ENCODE measurements at regions not wholly inside any gene's neighbourhood (a gene's known extent, or its start where the extent isn't known, plus 50 kb on each side); places are given as distances from the start of the nearest gene placed in this dataset.
"Not testable (repeated sequence)": the region's sequence is repeated elsewhere in the genome, so short reads cannot be mapped to it uniquely, and the experiment has no call there.

DNA sequence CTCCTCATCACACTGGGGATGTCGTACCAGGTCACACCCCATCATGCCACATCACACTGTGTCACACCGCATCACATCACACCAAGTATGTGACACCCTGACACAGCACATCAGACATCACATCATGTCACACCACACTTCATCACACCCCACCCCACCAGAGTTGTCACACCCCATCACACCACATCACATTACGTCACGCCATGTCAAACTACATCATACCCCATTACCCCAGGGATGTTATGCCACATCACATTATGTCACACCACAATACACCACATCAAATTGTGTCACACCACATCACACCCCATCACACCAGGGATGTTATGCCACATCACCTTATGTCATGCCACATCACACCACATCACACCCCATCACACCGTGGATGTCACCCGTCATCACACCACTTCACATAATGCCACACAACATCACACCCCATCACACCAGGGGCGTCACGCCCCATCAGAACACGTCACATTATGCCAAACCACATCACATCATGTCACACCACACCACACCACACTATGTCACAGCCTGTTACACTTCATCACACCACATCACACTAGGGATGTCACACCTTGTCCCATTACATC lies 133.6 kb downstream of the TMEM121 start:
- Histone ChIP-seq H3K27me3 (no peaks in the 10 kb centered on the region), H3K4me1 (ENCODE audit: low read depth) (no peaks in the 10 kb centered on the region), H3K36me3 (no peaks in the 10 kb centered on the region), H3K27ac (no peak overlapping the region), H3K4me3 (no peak overlapping the region), H3K9me3 (ENCODE audit: low read depth) (no peaks in the 10 kb centered on the region)
- TF ChIP-seq, protein P1, sequence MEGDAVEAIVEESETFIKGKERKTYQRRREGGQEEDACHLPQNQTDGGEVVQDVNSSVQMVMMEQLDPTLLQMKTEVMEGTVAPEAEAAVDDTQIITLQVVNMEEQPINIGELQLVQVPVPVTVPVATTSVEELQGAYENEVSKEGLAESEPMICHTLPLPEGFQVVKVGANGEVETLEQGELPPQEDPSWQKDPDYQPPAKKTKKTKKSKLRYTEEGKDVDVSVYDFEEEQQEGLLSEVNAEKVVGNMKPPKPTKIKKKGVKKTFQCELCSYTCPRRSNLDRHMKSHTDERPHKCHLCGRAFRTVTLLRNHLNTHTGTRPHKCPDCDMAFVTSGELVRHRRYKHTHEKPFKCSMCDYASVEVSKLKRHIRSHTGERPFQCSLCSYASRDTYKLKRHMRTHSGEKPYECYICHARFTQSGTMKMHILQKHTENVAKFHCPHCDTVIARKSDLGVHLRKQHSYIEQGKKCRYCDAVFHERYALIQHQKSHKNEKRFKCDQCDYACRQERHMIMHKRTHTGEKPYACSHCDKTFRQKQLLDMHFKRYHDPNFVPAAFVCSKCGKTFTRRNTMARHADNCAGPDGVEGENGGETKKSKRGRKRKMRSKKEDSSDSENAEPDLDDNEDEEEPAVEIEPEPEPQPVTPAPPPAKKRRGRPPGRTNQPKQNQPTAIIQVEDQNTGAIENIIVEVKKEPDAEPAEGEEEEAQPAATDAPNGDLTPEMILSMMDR (IDR thresholded peaks at IDR 0.05; ENCODE audit: low read depth, low read length) = no peak
- no peak for DNase-seq (ENCODE audit: low read depth in 1 of 2, low spot score in 1 of 2)

DNA sequence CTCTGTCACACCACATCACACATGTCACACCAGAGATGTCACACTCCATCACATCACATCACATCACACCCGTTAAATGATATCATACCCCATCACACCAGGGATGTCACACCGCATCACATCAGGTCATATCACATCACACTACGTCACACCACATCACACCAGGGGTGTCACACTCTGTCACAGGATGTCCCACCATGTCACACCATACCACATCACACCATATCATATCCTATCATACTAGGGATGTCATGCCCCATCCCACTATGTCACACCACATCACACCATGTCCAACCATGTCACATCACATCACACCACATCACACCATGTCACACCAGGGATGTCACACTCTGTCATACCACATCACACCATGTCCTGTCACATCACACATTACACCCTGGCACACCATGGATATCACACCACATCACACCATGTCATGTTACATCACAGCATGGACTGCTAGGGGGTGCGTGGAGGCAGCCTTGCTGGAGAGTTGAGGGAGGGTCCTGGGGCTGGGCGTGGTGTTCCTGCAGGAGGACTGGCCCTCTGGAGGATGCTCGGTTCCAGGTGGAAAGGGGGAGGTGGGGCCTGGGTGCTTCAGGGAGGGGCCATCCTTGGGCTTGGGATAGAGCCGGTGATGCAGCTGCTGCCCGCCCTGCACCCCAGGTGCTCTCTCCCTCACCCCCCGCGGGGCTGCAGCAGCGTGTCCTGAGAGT lies 134.6 kb downstream of the TMEM121 start:
- Histone ChIP-seq H3K9me3 (ENCODE audit: low read depth) (no peaks in the 10 kb centered on the region), H3K36me3 (no peaks in the 10 kb centered on the region), H3K4me1 (ENCODE audit: low read depth) (no peaks in the 10 kb centered on the region), H3K27me3 (no peaks in the 10 kb centered on the region), H3K27ac (no peak overlapping the region), H3K4me3 (no peak overlapping the region)
- no peak for DNase-seq (ENCODE audit: low read depth in 1 of 2, low spot score in 1 of 2)
- TF ChIP-seq, protein P1 (IDR thresholded peaks at IDR 0.05; ENCODE audit: low read depth, low read length) = no peak

DNA sequence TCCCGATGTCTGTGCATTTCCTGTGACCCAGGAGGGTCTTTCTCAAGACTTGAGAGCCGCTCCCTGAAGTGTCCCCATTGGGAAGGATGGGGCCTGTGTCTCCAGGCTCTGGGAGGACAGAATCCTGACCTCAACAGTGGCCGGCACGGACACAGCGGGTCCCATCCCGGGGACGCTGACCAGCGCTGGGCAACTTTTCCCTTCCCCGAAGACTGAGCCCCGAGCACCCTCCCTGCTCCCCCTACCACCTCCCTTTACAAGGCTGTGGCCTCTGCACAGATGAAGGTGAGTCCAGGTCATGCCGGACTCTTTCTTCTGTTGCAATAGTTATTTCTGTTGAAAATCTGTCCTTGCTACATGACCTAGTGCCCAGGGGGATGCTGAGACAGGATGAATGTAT lies 135.7 kb downstream of the TMEM121 start:
- not testable (repeated sequence) for H3K9me3 ChIP-seq (ENCODE audit: low read depth); H3K4me1 ChIP-seq (ENCODE audit: low read depth); H3K4me3 ChIP-seq; H3K27ac ChIP-seq; H3K36me3 ChIP-seq; H3K27me3 ChIP-seq; DNase-seq (ENCODE audit: low read depth in 1 of 2, low spot score in 1 of 2)

DNA sequence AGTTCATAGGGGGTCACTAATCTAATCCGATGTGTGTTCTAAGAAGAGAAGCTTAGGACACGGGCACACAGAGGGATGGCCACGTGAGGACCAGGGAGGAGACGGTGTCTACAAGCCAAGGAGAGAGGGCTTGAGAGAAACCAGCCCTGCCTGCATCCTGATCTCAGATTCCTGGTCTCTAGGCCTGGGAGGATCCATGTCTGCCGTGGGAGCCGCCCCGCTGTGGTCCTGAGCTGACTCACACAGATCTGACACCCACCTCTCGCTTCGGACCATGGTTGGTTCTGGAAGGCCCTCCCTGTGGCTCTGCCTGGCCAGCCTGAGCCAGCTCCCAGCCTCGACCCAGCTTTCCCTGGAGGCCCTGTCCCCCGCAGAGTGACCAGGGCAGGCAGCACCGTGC lies 136.2 kb downstream of the TMEM121 start:
- H3K9me3 ChIP-seq (ENCODE audit: low read depth); H3K4me1 ChIP-seq (ENCODE audit: low read depth); H3K27ac ChIP-seq; H3K27me3 ChIP-seq; H3K4me3 ChIP-seq; H3K36me3 ChIP-seq; DNase-seq (ENCODE audit: low read depth in 1 of 2, low spot score in 1 of 2): not testable (repeated sequence)

DNA sequence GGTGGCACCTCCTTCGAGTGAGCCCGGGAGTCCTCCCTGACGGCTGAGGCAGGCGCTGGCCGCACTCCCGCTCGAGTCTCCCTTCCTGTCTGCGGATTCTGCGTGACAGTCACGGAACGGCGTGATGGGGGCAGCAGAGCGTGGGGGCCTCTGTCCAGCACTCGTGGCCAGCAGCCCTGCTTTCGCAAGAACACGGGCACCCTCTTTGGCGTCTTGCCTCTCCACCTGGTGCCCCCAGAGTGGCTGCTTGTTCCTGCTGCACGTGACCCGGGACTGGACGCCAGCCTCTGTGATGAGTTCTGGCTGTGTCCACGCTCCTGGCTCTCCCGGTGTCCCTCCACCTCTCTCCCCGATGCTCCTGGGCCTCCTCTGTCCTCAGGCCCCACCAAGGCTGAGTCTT lies 136.9 kb downstream of the TMEM121 start:
- not testable (repeated sequence) for H3K9me3 ChIP-seq (ENCODE audit: low read depth); H3K36me3 ChIP-seq; H3K27me3 ChIP-seq; H3K4me3 ChIP-seq; H3K4me1 ChIP-seq (ENCODE audit: low read depth); DNase-seq (ENCODE audit: low read depth in 1 of 2, low spot score in 1 of 2); H3K27ac ChIP-seq

DNA sequence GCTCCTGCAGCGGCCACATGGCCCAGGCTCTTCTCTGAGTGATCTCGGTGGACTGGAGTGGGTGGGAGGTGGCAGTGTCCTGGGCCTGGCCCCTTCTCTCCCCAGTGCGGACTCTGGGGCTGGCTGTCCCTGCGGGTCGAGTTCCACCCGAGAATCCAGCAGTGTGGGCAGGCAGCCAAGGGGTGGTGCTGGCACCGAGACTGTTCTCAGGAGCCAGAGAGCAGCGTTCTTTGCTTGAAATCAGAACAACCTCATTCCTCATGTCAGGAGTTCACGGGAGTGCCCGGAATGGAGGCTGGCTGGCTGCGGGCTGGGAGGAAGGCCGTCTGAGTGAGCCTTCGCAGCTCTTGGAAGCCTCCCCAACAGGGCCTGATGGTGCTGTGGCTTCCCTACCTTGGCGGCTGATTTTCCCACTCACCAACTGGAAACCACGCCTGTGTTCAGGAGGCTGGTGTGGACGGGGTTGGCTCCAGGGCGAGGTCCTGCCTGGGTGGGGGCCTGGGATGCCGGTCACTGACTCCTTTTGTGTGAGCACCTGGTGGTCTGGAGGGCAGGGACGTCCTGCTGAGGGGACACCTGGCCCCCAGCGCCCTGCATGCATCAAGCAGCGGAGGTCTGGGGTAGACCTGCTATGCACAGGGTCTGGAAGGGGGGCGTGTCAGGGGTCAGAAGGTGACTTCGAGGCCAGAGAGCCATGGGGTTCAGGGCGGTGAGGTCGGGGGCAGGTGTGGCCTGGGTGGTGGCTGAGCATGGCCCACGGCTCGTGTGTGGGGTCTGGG lies 137.6 kb downstream of the TMEM121 start:
- H3K27me3 ChIP-seq; H3K9me3 ChIP-seq (ENCODE audit: low read depth); H3K27ac ChIP-seq; DNase-seq (ENCODE audit: low read depth in 1 of 2, low spot score in 1 of 2); H3K4me1 ChIP-seq (ENCODE audit: low read depth); H3K4me3 ChIP-seq; H3K36me3 ChIP-seq: not testable (repeated sequence)

DNA sequence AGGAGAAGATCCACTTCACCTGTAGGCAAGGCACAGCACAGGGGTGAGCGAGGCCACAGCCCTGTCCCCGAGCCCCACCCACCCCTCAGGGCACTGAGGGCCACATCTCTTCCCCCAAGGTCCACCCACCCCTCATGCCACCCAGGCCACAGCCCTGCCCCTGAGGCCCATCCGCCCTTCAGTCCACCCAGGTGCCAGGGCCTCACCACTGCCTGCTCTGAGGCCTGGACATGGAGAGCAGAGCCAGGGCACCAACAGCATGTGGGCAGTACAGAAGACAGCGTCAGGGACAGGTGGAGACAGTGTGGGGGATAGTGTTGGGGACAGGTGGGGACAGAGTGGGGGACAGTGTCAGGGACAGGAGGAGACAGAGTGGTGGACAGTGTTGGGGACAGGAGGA lies 138.3 kb downstream of the TMEM121 start:
- no peaks in the 10 kb centered on the region for H3K4me1 ChIP-seq (ENCODE audit: low read depth)
- no peaks in the 10 kb centered on the region for H3K36me3 ChIP-seq
- no peak for DNase-seq (ENCODE audit: low read depth in 1 of 2, low spot score in 1 of 2)
- H3K9me3 ChIP-seq (ENCODE audit: low read depth) = no peaks in the 10 kb centered on the region
- no peaks in the 10 kb centered on the region for H3K27me3 ChIP-seq
- H3K4me3 ChIP-seq = no peak overlapping the region
- TF ChIP-seq, protein P1 (IDR thresholded peaks at IDR 0.05; ENCODE audit: low read depth, low read length) = no peak
- H3K27ac ChIP-seq = no peak overlapping the region
